NCI-H146 (cell line): ENCODE measurements at regions not wholly inside any gene's neighbourhood (a gene's known extent, or its start where the extent isn't known, plus 50 kb on each side); places are given as distances from the start of the nearest gene placed in this dataset.

Experiments
- DNase-seq: peaks from one replicate; lab custom pipeline; 2025; lab: John Stamatoyannopoulos, UW

DNA sequence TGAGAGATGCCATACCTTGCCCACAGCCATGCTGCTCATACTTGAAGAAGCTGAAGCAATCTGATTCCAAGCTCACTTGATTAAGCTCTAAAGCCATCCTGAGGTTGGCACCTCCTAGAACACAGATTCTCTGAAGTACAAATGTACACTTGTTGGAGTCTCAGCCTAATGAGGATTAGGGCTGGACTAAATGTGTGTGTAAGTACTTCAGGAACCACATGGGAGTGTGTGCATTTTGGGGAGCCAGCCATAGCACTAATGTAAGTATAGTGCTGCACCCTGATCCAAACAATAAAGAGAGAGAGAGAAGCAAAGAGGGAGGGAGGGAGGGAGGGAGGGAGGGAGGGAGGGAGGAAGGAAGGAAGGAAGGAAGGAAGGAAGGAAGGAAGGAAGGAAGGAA lies 458.6 kb downstream of the MAFB start:
- no peak for DNase-seq

DNA sequence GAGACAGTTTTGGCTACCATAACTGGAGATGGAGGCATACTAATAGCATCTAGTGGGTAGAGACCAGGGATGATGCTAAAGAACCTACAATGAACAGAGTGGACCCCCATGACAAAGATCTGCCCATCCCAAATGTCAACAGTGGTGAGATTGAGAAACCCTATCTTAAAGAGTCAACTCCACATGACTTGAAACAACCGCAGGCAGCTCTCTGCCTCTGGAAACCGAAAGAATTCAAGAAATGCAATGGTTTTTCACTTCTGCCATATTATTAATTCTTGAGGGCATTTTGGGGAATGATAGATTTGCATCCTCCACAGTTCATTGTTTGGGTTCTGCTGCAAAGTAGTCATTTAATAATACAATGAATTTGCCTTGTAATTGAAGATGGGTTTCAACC lies 463.4 kb downstream of the MAFB start:
- DNase-seq: no peak

DNA sequence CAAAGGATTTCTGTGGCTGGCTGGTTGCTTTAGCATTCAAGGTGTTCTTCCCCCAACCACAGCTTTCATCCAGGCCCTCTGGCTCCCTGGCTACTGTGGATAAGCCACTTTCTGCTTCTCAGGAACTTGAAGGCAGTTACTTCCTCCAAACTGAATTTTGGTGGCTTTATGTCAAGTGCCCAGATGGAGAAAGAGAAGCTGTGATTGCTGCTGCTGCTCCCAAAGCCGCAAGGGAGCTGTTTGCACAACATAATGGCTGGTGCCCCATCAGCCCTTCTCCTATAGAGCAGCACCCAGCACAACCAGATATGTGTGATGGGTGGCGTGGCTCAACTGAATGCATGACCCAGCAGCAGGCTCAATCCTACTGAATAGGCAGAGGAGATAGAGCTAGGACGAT lies 465.2 kb downstream of the MAFB start:
- DNase-seq: no peak

- no peak for DNase-seq
These were observed 470.1 kb downstream of the MAFB start for GRCh38 chr20:40218971-40219370.

- DNase-seq: no peak
These were observed 470.6 kb downstream of the MAFB start for GRCh38 chr20:40218316-40218969.

- DNase-seq: no peak
These were observed 481.4 kb downstream of the MAFB start for GRCh38 chr20:40207655-40208054.

DNA sequence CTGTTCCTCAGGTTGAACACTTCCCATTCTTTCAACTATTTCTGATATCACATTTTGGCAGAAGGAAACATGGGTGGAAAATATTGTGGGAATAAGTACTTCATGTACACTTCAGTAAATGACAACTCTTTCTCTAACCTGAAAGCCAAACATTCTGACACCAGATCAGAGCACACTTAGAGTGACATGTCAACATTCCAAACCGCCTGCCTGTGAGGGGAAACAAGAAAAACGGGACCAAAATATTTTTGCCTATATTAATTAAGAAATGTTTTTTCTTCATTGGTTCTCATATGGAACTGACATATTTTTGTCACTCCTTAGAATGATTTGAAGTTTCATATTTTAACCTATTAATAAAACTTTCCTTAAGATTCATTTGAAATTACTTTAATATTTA lies 483.1 kb downstream of the MAFB start:
- DNase-seq: no peak

GRCh38 chr20:40203032-40203431 lies 486.0 kb downstream of the MAFB start:
- no peak for DNase-seq

DNA sequence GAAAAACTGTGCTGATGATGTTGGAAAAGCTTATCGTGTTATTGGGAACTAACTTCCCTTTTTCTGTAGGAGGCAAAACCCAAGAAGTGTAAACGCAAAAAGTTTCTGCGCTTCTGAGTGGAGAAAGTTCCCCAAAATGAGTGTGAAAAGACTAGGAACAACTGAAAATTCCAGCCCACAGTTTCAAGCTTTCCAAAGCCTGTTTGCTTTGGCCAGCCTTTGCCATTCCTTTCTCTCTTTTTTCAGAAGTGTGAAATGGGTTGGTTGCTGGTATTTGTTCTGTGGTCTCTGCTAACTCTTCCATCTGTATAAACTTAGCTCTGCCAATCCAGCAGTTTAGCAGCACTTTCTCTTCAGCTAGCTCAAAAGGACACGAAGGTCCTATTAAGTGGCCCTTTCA lies 491.3 kb downstream of the MAFB start:
- DNase-seq: no peak

DNA sequence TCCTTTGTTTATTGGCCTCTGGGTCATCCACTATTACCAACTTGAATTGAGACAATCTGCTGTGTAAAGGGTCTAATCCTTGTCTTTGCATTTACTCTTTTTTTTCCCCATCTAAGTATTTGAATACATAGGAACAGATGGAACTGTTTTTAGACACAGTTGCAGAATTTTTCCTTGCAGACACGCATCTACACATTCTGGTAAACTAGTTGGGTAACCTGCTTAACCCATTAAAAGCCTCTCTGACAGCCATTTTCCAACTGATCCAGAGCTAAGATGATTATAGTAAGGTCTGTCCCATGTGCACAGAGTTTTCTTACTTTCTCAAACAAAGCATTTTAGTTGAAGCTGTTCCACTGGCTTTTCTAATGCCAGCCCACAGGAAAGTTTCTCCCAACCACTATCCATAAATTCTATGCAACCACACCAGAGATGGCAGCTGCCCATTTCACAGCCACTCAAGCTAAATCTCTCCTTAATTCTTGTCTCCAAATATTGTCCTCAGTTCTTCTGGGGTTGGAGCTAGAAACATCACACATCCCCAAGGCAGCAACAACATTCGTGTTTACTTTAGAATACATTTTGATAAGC lies 492.1 kb downstream of the MAFB start:
- no peak for DNase-seq

- no peak for DNase-seq
These were observed 493.3 kb downstream of the MAFB start for GRCh38 chr20:40195742-40196141.

DNA sequence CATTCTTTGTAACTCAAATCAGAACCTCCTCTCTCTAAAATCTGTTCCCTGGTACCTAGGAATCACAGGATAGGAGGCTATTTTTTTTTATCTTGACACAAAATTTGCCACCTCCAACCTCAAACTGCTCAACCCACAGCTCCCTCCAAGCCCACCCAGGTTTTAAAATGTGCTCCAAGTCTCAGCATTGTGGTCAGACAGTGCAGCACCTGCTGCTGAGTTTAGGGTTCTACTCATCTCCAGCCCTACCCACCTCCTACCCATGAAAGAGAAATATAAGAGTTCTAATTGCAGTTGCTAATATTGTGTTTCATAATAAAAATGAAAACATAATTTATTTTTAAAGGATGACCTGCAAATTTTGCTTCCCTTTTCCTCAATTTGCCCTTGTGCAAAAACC lies 496.5 kb downstream of the MAFB start:
- no peak for DNase-seq

DNA sequence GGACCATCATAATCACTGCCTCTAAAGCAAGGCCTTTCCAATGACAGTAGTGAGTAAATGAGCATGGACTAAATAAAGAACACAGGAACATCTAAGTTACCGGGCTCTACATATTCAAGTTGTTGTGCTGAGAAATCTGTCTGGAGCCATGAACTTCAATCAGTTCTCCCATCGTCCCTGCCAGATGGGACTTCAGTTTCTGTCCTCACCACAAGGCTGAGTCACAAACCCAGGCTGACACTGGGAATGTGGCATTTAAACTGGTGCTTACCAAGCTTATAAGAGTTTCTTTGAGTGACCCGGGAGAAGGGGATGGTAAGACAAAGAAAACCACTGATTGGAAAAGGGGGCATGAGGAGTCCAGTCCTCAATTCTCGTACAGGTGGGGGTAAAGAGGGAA lies 497.0 kb downstream of the MAFB start:
- no peak for DNase-seq

DNA sequence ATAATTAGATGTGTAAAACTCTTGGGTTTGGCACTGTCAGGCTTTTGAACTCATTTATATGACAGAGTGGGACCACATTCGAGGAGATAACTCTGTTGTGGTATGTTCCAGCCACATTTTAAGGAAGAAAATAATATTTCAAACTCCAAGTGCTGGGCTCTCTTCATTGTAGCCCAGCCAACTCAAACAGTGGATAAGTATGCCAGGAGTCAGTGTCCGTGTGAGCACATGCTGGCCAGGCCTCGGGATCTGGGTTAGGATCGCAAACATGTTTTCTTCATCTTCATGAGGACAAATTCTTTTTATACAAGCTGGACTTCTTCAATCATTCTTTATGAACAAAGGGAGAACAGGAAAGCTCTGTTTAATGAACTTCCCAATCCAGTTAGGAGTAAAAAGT lies 497.5 kb downstream of the MAFB start:
- no peak for DNase-seq

DNA sequence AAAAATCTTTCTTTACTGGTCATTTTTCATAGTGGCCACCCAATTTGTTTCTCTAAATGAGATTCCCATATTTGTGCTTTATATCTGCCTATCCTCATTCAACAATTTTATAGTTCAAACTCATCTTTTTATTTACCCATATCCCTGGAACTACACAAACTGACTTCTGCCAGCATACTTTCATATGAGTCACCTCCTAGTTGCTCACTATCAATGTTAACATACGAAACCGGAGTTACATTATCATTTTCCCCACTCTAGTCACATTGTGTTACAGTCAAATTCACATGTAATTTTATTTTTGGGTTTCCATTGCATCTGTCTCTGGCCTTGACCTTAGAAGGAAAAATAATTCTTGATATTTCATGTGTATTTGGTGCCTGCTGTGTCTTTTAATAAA lies 499.4 kb downstream of the MAFB start:
- DNase-seq: no peak

- no peak for DNase-seq
These were observed 500.7 kb downstream of the MAFB start for GRCh38 chr20:40188319-40188718.

DNA sequence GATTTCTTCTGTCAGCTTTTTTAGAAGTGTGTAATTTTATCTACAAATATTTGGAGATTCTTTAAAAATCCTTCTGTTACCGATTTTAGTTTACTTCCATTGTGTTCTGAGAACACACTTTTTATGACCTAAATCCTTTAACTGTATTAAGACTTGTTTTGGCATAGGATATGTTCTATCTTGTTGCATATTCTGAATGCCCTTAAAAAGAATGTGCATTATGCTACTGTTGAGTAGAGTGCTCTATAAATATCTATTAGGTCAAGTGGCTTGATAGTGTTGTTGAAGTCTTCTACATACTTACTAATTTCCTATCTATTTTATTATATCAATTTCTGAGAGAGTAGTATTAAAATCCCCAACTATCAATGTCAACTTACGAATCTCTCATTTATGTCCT lies 502.2 kb downstream of the MAFB start:
- no peak for DNase-seq

DNA sequence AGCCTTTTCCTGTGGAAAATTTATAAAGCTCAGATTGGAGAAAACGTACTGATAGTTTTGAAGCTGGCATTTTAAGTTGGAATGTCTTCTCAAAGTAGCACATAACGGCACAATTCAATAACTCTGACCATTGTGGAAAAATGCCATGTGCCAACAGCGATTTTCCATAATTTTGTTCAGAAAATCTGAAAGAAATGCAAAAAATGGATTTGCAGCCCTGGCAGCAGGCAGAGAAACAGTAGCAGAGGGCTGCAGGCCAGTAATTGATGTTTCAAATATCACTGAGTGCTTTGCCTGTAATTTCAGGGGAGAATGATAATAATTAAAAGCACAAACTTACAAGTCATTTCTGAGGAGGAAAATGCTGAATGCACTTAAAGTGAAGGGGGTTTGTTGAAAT lies 507.4 kb downstream of the MAFB start:
- DNase-seq: no peak

GRCh38 chr20:40176098-40176841 lies 512.8 kb downstream of the MAFB start:
- no peak for DNase-seq

DNA sequence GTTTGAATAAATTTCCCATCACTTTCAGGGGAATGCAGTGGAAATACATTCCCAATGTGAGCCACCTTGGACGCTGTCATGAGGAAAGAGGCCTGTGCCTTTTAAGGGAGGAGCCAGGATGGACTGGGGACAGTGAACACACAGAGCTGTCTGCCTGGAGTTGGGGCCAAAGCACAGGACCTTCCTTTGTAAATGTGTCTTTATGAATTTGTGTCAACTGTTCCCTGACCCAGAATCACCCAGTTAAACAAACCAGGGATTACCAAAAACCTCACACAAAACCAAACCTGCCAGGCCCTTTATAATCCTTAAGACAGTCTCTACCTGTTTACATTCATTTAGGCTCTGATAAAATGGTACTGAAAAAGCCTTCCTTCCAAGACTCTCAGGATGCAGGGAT lies 513.7 kb downstream of the MAFB start:
- DNase-seq: no peak

DNA sequence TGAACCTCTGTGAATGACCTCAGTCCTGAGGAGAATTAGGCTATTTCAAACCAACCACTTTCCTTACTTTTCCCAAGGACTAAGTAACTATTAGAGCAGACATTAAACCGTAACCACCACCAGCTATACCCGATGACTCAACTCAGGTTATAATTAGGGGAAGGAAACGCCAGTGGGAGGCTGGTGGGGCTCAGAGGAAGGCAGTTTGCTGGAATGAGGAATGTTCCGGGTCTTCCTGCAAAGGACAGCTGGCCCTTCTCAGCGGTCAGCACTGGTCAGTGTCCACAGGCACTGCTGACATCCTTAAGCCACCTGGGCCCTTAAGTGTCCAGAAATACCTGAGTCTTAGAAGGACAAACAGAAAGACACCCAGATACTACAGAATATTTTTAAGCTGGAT lies 515.2 kb downstream of the MAFB start:
- no peak for DNase-seq

DNA sequence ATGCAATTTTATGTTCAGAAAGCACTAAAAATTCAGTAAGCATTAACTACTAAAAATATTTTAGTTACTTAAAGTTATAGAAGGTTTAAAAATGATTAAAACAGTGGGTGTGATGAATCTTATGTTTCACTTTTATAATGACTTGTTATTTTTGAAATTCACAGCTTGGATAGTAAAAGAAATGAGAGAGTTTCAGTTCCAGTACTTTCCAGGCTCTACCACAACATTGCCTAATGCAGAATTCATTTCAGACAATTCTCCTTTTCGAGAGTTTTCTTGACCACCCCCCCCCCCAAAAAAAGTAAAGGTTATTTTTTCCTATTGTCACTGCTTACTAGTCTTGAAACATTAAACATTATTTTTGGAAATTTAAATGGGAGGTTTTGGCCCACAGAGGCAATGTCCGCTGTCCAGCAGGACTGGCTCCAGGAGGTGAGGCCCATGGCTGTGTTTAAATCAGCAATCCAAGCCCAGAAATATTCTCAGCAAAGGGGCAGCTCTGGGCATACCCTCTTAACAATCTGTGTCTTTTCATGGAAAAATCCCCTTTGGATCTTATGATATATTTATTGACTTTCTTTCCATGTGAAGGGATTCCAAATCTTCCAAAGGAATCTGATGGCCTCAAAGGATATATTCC lies 519.9 kb downstream of the MAFB start:
- DNase-seq: no peak

DNA sequence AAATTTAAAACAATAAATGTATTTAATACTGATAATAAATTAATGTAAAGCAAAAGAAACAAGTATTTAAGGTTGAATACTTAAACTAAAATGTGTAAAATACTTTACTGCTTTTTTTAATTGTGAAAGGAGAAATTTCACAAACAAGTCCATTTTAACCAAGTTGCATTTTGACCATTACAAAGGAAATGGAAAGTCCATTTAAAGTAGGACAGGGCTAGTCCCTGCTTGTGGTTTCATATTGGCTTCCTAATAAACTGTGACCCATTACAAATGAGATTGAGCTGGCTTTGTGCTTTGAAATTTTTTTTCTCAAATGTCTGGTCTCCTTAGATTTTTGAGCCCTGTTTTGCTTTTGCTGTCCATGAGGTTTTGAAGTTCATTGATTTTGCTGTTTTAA lies 527.6 kb downstream of the MAFB start:
- no peak for DNase-seq
